HG03342 (cell line): ENCODE measurements at regions not wholly inside any gene's neighbourhood (a gene's known extent, or its start where the extent isn't known, plus 50 kb on each side); places are given as distances from the start of the nearest gene placed in this dataset.
"Not testable (repeated sequence)": the region's sequence is repeated elsewhere in the genome, so short reads cannot be mapped to it uniquely, and the experiment has no call there.

Experiments
- ATAC-seq: cut with Tn5 transposase; IDR thresholded peaks from one replicate; pipeline ENCODE4 v1.9.1; 2021; ENCODE audit warnings: mild to moderate bottlenecking, moderate library complexity; ENCODE audit not compliant: unreplicated experiment

- ATAC-seq, result no peak
These were observed 164.1 kb upstream of the SEMA6A start for GRCh38 chr5:116738615-116739261.

GRCh38 chr5:116738239-116738614 lies 163.6 kb upstream of the SEMA6A start:
- no peak for ATAC-seq

GRCh38 chr5:116736671-116737070 lies 162.0 kb upstream of the SEMA6A start:
- no peak for ATAC-seq

DNA sequence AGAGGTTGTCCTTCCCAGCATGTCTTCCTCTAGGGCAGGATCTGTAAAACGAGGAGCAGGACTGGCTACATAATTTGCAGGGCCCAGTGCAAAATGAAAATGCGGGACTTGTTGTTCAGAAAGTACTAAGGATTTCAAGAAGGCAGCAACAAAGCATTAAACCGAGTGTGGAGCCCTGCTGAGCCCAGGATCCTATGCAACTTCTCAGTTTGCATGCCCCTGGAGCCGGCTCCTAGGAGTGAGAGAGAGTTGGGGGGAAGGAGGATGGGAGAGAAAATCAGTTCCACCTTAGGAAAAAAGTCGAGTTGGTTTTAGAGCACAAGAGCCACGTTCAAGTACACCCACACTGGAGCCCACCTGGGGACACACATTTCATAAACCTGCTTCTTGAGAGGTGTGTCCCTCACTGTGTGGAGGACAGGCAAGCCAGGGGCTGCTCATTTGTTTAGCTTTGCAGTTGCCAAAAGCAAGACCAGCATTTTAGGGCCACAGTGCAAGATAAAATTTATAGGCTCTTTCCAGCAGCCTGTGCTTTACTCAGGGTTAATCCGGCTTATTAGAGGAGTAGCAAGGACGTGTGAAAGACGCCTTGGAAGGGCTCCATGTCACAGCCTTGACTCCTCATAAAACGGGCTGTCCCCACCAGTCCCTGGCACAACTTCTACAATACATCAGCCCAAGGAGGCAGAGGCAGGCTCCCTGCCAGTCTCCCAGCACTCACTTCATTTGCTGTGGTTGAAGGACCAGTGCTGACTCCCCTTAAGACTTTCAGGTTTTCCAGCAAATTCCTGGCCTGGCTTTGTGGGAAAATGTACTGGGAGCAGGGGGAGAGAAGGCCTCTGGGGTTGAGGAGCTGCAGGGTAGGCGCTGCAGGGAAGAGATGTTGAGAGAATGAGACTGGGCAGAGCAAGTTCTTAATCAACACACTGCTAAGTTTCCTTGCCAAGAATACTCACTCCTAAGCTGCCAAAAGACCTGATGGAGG lies 159.7 kb upstream of the SEMA6A start:
- no peak for ATAC-seq

DNA sequence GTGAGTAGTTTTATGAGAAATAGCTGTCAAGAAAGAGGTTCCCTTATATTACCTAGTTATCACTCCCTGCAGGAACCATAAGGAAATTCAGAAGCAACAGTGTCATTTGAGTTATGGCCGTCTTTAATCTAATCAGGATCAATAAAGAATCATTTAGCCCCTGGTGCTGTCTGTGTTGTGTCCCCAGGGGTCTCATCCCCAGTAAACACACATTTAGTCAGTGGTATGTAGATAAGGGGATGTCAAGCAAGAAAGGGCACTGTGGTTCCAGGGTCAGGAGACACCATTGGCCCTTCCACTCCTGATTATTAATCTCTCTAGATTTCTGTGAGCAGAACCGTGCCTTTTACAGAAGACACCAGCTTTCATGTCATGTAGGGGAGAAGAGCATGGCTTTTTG lies 158.0 kb upstream of the SEMA6A start:
- ATAC-seq, result no peak

- ATAC-seq, result no peak
These were observed 156.8 kb upstream of the SEMA6A start for GRCh38 chr5:116731432-116731831.

- ATAC-seq, result no peak
These were observed 156.1 kb upstream of the SEMA6A start for GRCh38 chr5:116730706-116731105.

DNA sequence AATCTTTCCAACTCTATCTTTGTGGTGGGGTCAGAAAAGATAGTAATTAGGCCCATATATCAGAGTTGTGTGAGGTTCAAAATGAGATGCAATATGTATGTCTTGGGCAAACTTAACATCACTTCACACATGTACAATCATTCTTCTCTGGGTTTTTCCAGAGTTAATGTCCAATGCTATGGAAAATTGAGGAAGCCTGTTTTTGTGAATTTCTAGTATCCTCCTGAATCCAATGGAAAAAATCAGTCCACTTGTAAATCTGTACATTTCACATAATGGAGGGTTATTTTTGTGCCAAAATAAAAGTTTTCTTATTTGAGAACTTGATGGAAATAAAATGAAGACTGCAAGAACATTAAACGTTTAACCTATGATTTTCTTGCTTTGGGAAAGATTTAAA lies 155.6 kb upstream of the SEMA6A start:
- ATAC-seq, result no peak

- ATAC-seq, result no peak
These were observed 152.6 kb upstream of the SEMA6A start for GRCh38 chr5:116727248-116727647.

GRCh38 chr5:116726180-116726579 lies 151.6 kb upstream of the SEMA6A start:
- not testable (repeated sequence) for ATAC-seq

DNA sequence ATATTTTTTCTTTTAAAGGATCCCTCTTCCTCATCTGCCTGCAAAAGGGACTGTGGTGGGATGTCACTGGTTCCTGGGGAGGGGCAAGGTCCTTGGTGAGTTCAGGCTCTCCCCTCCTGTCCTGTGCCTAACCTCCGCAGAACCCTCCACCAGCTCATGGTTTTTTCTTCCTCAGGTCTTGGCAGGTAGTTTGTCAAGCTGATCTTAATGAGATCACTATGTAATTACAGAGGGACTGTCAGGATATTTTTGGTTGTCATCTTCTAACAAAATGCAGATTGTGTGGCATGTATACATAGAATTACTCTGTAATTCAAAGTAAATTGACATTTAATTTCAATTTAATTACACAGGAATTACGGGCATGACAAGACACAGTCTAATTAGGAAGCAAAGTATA lies 150.3 kb upstream of the SEMA6A start:
- no peak for ATAC-seq

DNA sequence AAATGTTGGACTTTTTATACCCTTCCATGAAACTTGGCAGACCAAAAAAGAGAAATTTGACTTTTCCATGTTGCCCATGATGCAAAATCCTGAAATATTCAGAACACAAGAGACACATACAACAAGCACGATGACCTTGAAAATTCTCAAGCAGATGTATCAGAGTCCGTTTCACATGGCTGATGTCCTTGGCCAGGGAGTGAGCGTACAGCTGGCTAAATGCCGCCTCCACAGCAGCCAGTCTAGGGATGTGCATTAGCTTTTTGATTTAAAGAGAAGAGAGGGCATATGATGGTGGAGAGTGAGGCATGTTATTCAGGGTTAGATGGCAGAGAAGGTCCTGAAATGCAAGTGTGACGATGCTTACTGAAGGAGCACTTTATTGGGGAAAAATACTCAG lies 148.0 kb upstream of the SEMA6A start:
- no peak for ATAC-seq

DNA sequence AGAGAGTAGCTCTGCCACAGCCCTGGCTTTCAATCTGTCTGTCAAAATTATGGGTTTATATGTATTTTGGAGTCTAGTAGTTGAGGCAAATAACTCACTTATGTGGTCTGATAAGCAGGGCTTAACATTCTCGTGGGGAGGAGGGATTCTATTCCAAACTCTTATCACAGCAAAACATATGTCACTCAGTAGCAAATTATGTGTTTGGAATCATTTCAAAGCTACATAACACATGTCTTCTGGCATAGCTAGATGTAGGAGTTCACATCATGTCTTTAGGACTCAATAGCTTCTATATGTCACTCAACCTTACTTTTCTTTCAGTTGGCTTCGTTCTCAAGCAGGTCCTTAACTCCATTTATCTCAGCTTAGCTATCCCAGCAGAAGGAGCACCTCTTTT lies 144.5 kb upstream of the SEMA6A start:
- ATAC-seq, result no peak

DNA sequence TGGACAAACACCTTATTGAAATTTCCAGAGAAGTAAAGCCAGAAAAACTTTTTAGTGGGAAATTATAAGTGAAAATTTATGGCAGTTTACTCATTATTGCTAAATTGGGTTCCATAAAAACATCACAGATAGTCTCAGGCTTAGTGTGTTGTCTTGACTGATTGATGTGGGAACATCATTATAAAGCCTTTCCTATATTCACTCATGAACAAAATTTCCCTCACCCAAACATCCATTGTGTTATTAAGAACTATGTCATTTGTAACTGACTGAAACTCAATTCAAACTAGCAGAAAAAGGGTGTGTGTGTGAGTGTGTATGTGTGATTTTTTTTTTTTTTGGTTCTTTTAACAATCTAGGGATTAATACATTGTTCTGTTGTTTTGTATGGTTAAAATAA lies 143.7 kb upstream of the SEMA6A start:
- no peak for ATAC-seq

DNA sequence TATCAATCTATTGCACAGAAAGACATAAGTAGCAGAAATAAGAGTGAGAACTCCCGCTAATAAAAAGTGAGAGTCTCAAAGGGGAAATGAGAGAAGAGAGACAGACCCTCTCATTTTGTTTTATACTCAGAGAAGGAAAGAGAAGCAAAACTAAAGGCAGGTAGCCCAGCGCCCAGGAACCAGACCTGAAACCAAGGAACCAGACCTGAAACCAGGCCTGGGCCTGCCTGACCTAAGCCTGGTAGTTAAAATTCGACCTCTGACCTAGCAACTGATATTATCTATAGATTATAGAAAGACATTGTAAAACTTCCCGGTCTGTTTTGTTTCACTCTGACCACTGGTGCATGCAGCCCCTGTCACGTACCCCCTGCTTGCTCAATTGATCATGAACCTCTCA lies 134.5 kb upstream of the SEMA6A start:
- ATAC-seq, result peak; percentile 39

DNA sequence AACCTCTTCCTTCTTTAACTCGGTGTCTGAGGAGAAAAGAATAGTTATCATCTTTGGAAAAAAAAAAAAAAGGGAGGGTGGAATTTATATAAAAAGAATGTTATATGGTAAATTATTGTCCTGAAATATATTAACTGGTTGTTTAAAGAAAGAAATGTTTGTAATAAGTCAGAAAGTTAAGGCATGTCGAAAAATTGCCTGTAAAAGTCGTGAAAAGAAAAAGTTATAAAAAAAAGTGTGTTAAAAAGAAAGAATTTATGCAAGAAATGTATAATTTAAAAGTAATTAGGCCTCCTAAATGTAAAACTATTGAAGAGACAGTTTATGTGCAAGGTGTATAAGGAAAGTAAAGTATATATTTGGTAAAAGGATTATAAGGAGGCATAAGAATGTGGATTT lies 130.5 kb upstream of the SEMA6A start:
- ATAC-seq, result not testable (repeated sequence)

DNA sequence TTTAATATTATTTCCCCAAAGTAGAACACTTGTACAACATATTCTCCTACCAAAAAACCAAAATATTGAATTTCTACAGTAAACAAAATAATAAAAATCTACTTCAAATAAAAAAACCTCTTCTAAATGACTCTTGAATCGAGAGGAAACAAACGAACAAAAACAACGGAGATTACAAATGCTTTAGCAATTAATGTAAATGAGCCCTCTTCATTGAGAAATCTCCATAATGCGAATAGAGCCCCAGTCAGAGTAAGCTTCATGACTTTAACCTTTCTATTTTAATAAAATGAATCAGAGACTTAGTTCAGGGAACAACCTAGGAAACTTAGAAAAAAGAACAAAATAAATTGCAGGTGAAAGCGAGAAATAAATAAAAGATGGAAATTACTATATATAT lies 129.3 kb upstream of the SEMA6A start:
- ATAC-seq, result no peak

DNA sequence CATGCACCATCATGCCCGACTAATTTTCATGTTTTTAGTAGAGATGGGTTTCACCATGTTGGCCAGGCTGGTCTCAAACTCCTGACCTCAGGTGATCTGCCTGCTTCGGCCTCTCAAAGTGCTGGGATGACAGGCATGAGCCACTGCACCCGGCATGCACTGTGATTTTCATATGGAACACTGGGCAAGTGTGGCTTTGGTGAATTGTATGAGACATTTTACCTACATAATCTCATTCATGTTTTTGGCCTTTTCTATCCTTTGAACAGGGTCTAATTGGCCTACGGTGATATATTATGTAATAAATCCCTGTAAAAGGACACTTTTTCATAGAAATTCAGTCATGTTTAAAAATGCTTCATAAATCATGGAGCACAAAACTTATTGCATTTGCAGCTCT lies 128.7 kb upstream of the SEMA6A start:
- no peak for ATAC-seq

- ATAC-seq, result peak; percentile 41
These were observed 128.2 kb upstream of the SEMA6A start for GRCh38 chr5:116702776-116703175.

DNA sequence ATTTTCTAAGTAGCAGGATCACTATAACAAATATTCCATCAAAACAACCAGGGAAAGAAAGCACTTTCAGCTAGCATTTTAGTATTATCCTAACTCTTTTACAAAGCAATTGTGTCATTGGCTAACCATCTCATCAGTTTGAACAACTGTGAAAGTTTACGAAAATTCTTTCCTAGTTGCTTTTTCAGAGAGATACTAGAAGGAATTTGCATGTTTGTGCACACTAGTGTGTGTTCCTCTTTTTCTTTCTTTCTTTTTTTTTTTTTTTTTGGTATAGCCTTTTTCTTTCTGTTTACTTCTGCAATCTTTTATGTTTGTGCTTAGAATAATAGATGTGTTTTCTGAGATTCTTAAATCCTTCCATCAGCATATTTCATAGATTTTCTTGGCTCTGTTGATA lies 124.7 kb upstream of the SEMA6A start:
- ATAC-seq, result no peak

- ATAC-seq, result peak; percentile 89
These were observed 121.7 kb upstream of the SEMA6A start for GRCh38 chr5:116696366-116696765.

- ATAC-seq, result no peak
These were observed 121.1 kb upstream of the SEMA6A start for GRCh38 chr5:116695681-116696080.
